ENCODE measurements at regions not wholly inside any gene's neighbourhood (a gene's known extent, or its start where the extent isn't known, plus 50 kb on each side); places are given as distances from the start of the nearest gene placed in this dataset.

- TF ChIP-seq GATA2 (IDR thresholded peaks at IDR 0.05; ENCODE audit: low read depth, low read length) (no peak), GATA3 (IDR thresholded peaks at IDR 0.05; ENCODE audit: low read depth, low read length) (no peak)
Observed at GRCh38 chr6:22021966-22022365, 274.9 kb downstream of the PRL start.
